Hepatocyte (in vitro differentiated cells): ENCODE measurements at regions not wholly inside any gene's neighbourhood (a gene's known extent, or its start where the extent isn't known, plus 50 kb on each side); places are given as distances from the start of the nearest gene placed in this dataset.
"Not testable (repeated sequence)": the region's sequence is repeated elsewhere in the genome, so short reads cannot be mapped to it uniquely, and the experiment has no call there.

Experiments used
- DNase-seq: peaks from one replicate; pipeline ENCODE4 v3.0.0-alpha.2; 2016; ENCODE audit warnings: low spot score
- H2AFZ ChIP-seq: fragments of 200-600 bp; sonication (generic); 2 replicates; pipeline ENCODE4 v1.6.0; 2016; ENCODE audit warnings: antibody characterized with exemption, mild to moderate bottlenecking
- H3K27ac ChIP-seq: fragments of 200-600 bp; sonication (generic); 2 replicates; pipeline ENCODE4 v1.5.1; 2016; ENCODE audit warnings: mild to moderate bottlenecking
- H3K27me3 ChIP-seq: fragments of 200-600 bp; sonication (generic); 2 replicates; pipeline ENCODE4 v1.6.1; 2016
- H3K36me3 ChIP-seq: fragments of 200-600 bp; sonication (generic); replicated peaks from 2 replicates; pipeline ENCODE4 v1.5.1; 2016; ENCODE audit warnings: low read depth; ENCODE audit not compliant: insufficient read depth
- H3K4me1 ChIP-seq: fragments of 200-600 bp; sonication (generic); 2 replicates; pipeline ENCODE4 v1.5.1; 2016; ENCODE audit warnings: mild to moderate bottlenecking, moderate library complexity; ENCODE audit not compliant: insufficient read depth
- H3K4me2 ChIP-seq: fragments of 200-600 bp; sonication (generic); 2 replicates; pipeline ENCODE4 v1.6.0; 2016
- H3K4me3 ChIP-seq: fragments of 200-600 bp; sonication (generic); 2 replicates; pipeline ENCODE4 v1.5.1; 2016; ENCODE audit warnings: mild to moderate bottlenecking
- H3K79me2 ChIP-seq: fragments of 200-600 bp; sonication (generic); 2 replicates; pipeline ENCODE4 v1.6.0; 2017; ENCODE audit warnings: mild to moderate bottlenecking
- H3K9me2 ChIP-seq: fragments of 200-600 bp; sonication (generic); replicated peaks from 2 replicates; pipeline ENCODE4 v1.6.0; 2017; ENCODE audit warnings: mild to moderate bottlenecking; ENCODE audit not compliant: insufficient read depth
- H3K9me3 ChIP-seq: fragments of 200-600 bp; sonication (generic); 2 replicates; pipeline ENCODE4 v1.5.1; 2016; ENCODE audit warnings: low read depth, mild to moderate bottlenecking
- H4K20me1 ChIP-seq: fragments of 200-600 bp; sonication (generic); 2 replicates; pipeline ENCODE4 v1.6.0; 2016; ENCODE audit warnings: mild to moderate bottlenecking; ENCODE audit not compliant: insufficient read depth, poor library complexity, severe bottlenecking
- WGBS: methylation state at CpG from one replicate; pipeline ENCODE4 v1.1.6; 2016; ENCODE audit warnings: low lambda C conversion rate; ENCODE audit errors: missing lambda C conversion rate; 5-methylcytosine and 5-hydroxymethylcytosine counted together

DNA sequence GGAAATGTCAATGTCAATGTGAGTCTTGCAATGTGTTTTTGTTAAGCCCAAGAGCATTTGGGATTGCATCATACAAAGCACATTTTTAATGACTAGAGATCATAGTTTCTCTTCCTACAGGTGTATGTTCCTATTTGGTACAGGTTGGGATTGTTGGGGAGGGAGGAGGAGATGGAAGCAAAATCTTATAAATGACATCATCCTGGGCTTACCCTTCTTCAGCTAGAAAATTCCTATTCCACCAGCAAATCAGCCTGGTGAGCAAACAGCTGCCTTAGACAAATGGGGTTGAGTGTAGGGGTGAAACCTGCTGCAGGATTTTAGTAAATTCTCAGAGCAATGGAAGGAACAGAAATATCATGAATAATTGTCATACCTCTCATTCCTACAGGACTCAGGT lies 165.3 kb upstream of the PLGLB2 start:
- not testable (repeated sequence) for H3K27me3 ChIP-seq, H2AFZ ChIP-seq, H3K4me2 ChIP-seq, H3K27ac ChIP-seq, H3K9me3 ChIP-seq, DNase-seq, H3K36me3 ChIP-seq, H3K4me3 ChIP-seq, H3K79me2 ChIP-seq, H4K20me1 ChIP-seq, H3K4me1 ChIP-seq, H3K9me2 ChIP-seq

DNA sequence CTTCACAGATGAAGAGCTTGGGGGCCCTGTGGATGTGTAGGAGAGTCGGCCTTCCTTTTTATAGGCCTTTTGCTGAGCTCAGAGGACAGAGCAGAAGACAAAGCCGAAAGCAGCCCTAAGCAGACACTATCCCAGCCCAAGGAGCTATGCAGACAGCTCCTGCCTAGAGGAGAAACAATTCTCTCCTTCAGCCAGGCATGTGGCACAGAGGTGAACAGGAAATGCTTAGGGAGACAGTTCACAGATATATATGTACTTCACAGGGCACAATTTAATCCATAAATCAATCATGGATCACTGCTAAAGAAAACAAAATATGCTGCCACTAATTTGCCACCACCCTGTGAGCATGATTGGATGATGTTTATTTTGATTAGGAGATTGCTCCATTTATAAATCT lies 164.5 kb upstream of the PLGLB2 start:
- not testable (repeated sequence) for H2AFZ ChIP-seq, H3K27me3 ChIP-seq, DNase-seq, H3K27ac ChIP-seq, H3K4me2 ChIP-seq, H3K4me1 ChIP-seq, H3K4me3 ChIP-seq, H3K9me3 ChIP-seq, H3K9me2 ChIP-seq, H4K20me1 ChIP-seq, H3K79me2 ChIP-seq, H3K36me3 ChIP-seq
- 60% methylated on average over 2 of the region's 2 CpGs for WGBS

DNA sequence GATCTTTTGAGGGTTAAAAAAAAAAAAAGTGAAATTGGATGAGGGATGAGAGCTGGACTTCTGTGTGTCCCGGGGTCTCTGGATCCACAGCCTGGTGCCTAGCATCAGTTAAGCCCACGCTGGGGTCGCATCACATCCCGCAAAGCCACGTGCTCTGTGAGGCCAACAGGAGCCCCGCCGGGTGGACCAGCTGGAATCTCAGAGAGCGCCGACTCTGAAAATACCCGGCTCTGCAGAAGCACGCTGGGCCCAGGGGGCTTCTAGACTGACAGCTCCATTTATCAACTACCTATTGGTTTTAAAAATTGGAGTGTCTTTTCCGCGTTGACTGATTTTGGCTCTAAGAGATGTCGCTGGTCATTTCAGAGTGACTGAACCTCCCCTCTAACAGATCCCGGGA lies 164.1 kb upstream of the PLGLB2 start:
- H3K4me2 ChIP-seq = peak overlapping the region; percentile 71
- H3K9me2 ChIP-seq, DNase-seq, H3K27me3 ChIP-seq, H2AFZ ChIP-seq, H3K79me2 ChIP-seq, H3K36me3 ChIP-seq, H4K20me1 ChIP-seq, H3K9me3 ChIP-seq, H3K4me1 ChIP-seq, H3K4me3 ChIP-seq, H3K27ac ChIP-seq: not testable (repeated sequence)
- WGBS = 40% methylated on average over 13 of the region's 15 CpGs

DNA sequence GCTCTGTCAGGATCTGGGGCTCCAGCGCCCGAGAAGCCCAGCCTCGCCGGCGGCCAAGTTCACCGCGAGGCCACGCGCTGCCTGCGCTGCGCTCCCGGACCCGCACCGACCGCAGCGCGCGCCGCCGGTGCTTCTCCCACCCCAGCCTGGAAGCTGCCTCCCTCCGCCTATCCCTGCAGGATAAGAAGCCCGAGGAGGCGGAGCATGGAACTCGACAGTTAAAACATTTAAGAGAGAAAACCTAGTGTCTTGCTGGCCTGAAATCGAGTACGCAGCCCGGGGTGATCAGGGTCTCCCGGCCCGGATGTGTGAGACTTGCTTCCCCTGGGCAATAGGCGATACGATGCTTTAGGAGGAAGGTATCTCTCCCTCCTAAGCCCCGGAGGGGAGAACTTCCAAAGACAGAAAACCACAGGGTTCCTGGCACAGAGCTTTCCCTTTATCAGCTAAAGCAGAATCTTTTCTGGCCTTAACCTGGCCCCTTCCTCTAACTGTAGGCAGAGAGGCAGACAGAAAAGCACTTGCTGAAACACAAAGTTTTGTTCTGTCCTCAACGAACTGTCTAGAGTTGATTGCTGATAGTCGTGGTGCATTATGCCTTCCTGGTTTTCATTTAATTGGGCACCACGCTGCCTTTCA lies 163.5 kb upstream of the PLGLB2 start:
- H4K20me1 ChIP-seq, H3K36me3 ChIP-seq, H3K4me3 ChIP-seq, H3K4me1 ChIP-seq, H3K27me3 ChIP-seq, H3K9me2 ChIP-seq, H3K9me3 ChIP-seq, H3K79me2 ChIP-seq: not testable (repeated sequence)
- H3K27ac ChIP-seq = peak overlapping the region; percentile 40
- peak; percentile 34 for DNase-seq
- peak overlapping the region; percentile 39 for H2AFZ ChIP-seq
- H3K4me2 ChIP-seq = peak overlapping the region; percentile 71
- WGBS = 20% methylated on average over 27 of the region's 35 CpGs

DNA sequence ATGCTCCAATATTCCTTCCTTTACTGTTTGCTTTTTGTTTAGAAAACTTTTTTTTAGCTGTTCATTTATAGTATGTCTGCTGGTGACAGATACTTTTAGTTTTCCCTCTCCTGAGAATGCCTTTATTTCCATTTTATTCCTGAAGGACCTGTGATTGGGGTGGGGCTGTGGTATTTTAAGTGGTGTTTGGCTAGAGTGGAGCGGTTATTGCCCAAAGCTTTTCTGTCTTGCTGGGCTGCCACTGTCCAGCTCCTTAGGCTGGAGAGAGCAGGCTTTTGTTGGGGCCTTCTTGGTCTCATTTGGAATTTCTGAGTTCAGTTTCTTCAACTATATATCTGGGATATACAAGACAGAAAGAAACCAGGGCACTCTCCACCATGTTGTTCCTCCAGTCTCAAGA lies 160.0 kb upstream of the PLGLB2 start:
- H4K20me1 ChIP-seq, H3K4me3 ChIP-seq, H3K36me3 ChIP-seq, H2AFZ ChIP-seq, DNase-seq, H3K4me2 ChIP-seq, H3K27ac ChIP-seq, H3K4me1 ChIP-seq, H3K9me2 ChIP-seq, H3K9me3 ChIP-seq, H3K79me2 ChIP-seq, H3K27me3 ChIP-seq: not testable (repeated sequence)
- no CpG with 5 or more reads among the region's 1 CpG for WGBS

DNA sequence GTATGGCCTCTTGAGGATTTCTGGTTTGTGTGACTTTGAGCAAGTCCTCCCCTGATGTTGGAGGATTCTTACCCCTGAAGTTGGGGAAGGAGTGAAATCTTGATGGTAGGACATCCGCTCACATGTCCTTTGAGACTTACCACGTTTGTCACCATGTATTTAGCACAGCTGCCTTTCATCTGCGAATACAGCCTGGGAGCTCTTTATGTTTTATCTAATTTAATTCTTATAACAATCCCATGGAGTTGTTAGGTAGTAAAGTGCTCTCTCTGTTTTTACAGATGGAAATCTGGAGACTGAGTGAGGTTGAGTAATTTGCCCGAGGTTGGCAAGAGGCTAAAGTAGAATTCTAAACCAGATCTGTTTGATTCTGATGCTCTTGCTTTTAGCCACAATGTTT lies 154.9 kb upstream of the PLGLB2 start:
- not testable (repeated sequence) for H3K4me2 ChIP-seq, H3K9me2 ChIP-seq, H3K79me2 ChIP-seq, H3K9me3 ChIP-seq, H3K27me3 ChIP-seq, H3K4me3 ChIP-seq, H4K20me1 ChIP-seq, H2AFZ ChIP-seq, H3K36me3 ChIP-seq, DNase-seq, H3K4me1 ChIP-seq
- WGBS = 81% methylated on average over 4 of the region's 4 CpGs
- H3K27ac ChIP-seq = peak overlapping the region; percentile 73

DNA sequence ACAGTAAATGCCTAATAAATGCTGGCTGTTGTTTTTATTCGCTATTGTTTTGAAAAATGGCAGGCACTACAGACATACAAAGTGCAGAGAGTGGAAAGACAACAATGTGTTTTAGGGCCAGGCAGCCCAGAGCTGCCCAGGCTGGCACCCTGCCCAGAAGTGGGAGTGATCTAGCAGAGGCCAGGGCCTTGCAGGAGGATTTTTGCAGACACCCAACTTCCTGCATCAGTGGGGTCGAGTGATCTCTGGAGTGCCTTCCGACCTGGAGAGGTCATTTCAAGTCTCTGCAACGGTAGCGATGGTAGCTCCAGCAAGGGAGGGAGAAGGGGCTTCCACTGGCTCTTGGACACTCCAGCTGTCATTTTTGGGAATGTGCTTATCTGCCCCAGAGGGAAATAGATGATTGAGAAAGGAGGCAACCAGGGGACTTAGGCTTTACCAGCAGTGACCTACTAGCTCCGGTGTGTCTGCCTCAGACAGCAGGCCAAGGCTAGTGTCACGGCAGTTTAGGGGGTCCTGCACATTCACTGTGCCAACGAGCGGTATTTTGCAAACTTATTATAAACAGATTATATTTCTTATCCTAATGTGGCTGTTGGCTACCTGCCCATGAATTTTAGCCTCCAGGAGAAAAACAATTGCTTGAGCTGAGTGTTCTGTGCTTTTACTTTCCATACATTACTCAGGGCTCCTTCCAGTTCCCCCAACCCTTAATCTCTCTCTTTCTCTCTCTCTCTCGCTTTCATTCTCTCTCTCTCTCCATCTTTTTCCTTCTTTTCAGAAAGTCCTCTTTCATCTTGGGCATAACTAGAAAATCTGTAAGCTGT lies 153.9 kb upstream of the PLGLB2 start:
- H3K9me3 ChIP-seq, H3K4me1 ChIP-seq, H4K20me1 ChIP-seq, H3K27me3 ChIP-seq, H3K79me2 ChIP-seq, H3K4me3 ChIP-seq, H3K36me3 ChIP-seq, H2AFZ ChIP-seq, H3K9me2 ChIP-seq: not testable (repeated sequence)
- Histone ChIP-seq H3K27ac (peak overlapping the region; percentile 76), H3K4me2 (peak overlapping the region; percentile 49)
- WGBS = 45% methylated on average over 4 of the region's 10 CpGs
- peak; percentile 35 for DNase-seq

DNA sequence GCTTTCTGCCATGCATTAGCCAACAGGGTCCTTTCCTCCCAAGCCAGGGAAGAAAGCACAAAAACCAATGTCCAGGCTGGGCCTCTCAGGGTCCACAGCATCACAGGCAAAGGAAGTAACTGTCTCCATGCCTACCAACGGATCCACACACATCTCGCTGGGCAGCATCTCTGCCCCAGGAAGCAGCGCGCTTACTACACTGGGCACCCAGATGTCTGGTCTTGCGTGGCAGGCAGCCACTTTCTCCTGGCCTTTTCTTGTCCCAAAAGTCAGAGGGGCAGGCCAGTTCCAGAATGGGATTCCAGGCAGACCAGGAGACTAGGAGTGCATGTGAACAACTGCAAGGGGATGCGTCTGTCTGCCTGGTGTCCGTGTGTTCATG lies 153.3 kb upstream of the PLGLB2 start:
- H2AFZ ChIP-seq, H3K9me2 ChIP-seq, H3K9me3 ChIP-seq, H4K20me1 ChIP-seq, H3K36me3 ChIP-seq, H3K79me2 ChIP-seq, H3K4me3 ChIP-seq, H3K4me1 ChIP-seq, H3K27me3 ChIP-seq, DNase-seq, H3K4me2 ChIP-seq: not testable (repeated sequence)
- 84% methylated on average over 7 of the region's 7 CpGs for WGBS
- H3K27ac ChIP-seq = peak overlapping the region; percentile 76

DNA sequence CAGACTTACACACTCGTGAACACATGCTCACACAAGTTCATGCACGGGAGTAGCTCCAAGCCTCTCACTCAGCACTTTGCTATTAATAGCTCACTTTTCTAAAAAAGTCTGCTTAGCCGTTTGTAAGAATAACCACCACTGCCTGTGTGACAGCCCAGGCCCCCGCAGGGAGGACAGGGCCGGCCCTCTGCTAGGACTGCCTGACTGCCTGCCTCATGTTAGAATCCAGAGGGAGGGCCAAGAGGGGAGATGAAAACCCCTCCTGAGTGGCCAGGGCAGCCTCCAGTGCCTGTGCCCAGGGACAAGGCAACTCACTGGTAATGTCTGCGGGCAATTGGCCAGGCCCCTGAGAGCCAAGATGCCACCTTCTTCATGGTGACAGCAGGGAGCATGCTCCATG lies 152.9 kb upstream of the PLGLB2 start:
- H3K9me3 ChIP-seq, H3K4me1 ChIP-seq, H2AFZ ChIP-seq, DNase-seq, H4K20me1 ChIP-seq, H3K36me3 ChIP-seq, H3K4me3 ChIP-seq, H3K79me2 ChIP-seq, H3K9me2 ChIP-seq, H3K27me3 ChIP-seq, H3K4me2 ChIP-seq: not testable (repeated sequence)
- peak overlapping the region; percentile 76 for H3K27ac ChIP-seq
- WGBS = 63% methylated on average over 6 of the region's 6 CpGs
